ENCODE measurements at regions not wholly inside any gene's neighbourhood (a gene's known extent, or its start where the extent isn't known, plus 50 kb on each side); places are given as distances from the start of the nearest gene placed in this dataset.

DNA sequence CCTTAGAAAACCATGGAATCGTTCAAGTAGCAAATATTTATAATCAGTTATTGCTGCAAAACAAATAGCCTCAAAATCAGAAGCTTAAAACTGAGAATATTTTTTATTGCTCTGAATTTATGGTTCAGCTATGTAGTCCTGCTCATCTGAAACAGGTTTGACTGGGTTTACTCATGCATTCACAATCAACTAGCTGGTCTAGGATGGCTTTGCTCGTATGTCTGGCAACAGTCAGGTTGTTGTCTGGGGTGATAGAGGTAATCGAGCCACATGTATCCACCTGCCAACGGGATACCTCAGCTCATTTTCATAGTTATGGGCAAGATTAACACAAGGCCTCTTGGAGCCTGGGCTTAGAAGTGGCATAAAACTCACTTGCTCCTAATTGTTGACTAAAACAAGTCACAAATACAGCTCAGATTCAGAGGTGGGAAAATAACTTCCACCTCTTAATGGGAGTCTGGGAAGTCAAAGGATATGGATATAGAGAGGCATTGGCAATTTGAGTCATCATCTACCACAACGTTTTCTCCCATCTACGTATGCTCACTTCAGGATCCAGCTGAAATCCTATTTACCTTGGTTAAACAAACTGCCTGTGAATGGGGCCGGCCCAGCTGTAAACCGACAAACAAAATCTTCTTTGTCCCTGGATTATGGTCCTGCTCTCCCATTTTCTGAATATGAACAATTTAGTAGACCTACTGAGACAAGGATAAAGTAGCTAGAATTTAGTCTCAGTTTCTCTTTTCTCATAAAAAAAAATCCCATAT is 54.5 kb upstream of the TENT5A start:
- peak; percentile 44 for DNase-seq

DNA sequence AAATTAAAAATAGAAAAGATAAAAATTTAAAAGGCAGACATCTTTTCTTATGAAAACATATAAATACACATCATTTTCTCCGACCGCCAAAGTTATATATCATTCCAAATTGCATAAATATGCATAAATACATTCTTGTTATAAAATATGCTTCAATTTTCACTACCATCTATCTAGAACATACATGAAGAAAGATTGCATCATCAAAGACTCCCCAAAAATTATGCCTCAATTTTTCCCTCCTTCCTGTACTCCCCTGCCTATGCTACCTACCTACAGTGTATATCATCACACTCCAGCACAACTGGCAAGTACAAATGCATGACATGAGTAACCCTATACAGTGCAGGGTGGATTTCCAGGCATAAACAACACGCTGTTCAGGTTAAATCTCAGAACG is 49.9 kb upstream of the TENT5A start:
- no peak for DNase-seq
